HepG2 (cell line): ENCODE measurements at regions not wholly inside any gene's neighbourhood (a gene's known extent, or its start where the extent isn't known, plus 50 kb on each side); places are given as distances from the start of the nearest gene placed in this dataset.

Experiments used
- ATAC-seq: fragments of 200-7000 bp; cut with Tn5 transposase; 3 replicates; pipeline ENCODE4 v1.9.1; 2020; ENCODE audit warnings: mild to moderate bottlenecking, moderate library complexity
- BruUV-seq: library from RNA; stranded (reverse); fragments of 400-500 nt; replicated peaks from 2 replicates; lab custom pipeline; 2021; lab: Mats Ljungman, UMichigan
- CTCF ChIA-PET: fragments of 300-600 bp; formaldehyde crosslinking; extraction: SDS; loops from one replicate; lab custom pipeline; 2021; ENCODE audit warnings: low total read pairs, inconsistent platforms, low intra/inter-chr PET ratio; lab: Yijun Ruan, JAX
- POLR2A ChIA-PET: fragments of 350-600 bp; sonication (Branson Sonifier 250); formaldehyde crosslinking; loops from one replicate; lab custom pipeline; 2020; ENCODE audit warnings: antibody characterized with exemption, inconsistent platforms; lab: Yijun Ruan, JAX
- DNase-seq: peaks from one replicate; pipeline ENCODE4 v3.0.0-alpha.2; 2015; ENCODE audit warnings: low spot score
- FAIRE-seq: peaks from 3 replicates; lab custom pipeline; 2011; peaks lifted over from hg19 to GRCh38; lab: Jason Lieb, UNC
- H2AFZ ChIP-seq: one replicate; pipeline ENCODE4 v1.6.1; 2011; ENCODE audit warnings: low read length, inconsistent platforms
- H3K27ac ChIP-seq: fragments of 300-600 bp; 3 replicates; pipeline ENCODE4 v1.8.0; 2011; ENCODE audit warnings: mixed run types, mild to moderate bottlenecking, mixed read lengths, low read length, inconsistent platforms; ENCODE audit not compliant: insufficient read depth; ENCODE audit errors: extremely low read length
- H3K27me3 ChIP-seq, 2 experiments: fragments of 200-600 bp in 1 of 2; 2 replicates in 1 of 2; 3 replicates in 1 of 2; pipeline versions ENCODE4 v1.6.0 to v1.8.0; 2011; ENCODE audit warnings: low read length in 2 of 2, mild to moderate bottlenecking in 2 of 2, moderate library complexity in 2 of 2, inconsistent platforms in 1 of 2; ENCODE audit not compliant: insufficient read depth in 2 of 2, control insufficient read depth in 1 of 2
- H3K36me3 ChIP-seq, 2 experiments: fragments of 200-600 bp in 1 of 2; replicated peaks in 1 of 2; 2 replicates in 1 of 2; 3 replicates in 1 of 2; pipeline versions ENCODE4 v1.5.1 to v1.8.0; 2011; ENCODE audit warnings: low read length in 2 of 2, inconsistent platforms in 1 of 2; ENCODE audit not compliant: insufficient read depth in 2 of 2, control insufficient read depth in 1 of 2
- H3K4me1 ChIP-seq: 2 replicates; pipeline ENCODE4 v1.5.1; 2012; ENCODE audit warnings: low read length, inconsistent platforms; ENCODE audit not compliant: insufficient read depth
- H3K4me2 ChIP-seq: 2 replicates; pipeline ENCODE4 v1.6.0; 2011; ENCODE audit warnings: low read depth, low read length, inconsistent platforms
- H3K4me3 ChIP-seq, 3 experiments: fragments of 200-600 bp in 1 of 3; sonication (generic), shearing (Covaris generic) in 1 of 3; replicated peaks in 1 of 3; 2 replicates each; pipeline ENCODE4 v1.5.1; 2011 to 2016; ENCODE audit warnings: low read length in 3 of 3, inconsistent platforms in 2 of 3, low read depth in 2 of 3, mild to moderate bottlenecking in 2 of 3, control low read depth in 1 of 3, mixed read lengths in 1 of 3; ENCODE audit not compliant: insufficient read depth in 1 of 3
- H3K79me2 ChIP-seq: one replicate; pipeline ENCODE4 v1.6.1; 2011; ENCODE audit warnings: low read length, inconsistent platforms; ENCODE audit not compliant: insufficient read depth
- H3K9ac ChIP-seq: 2 replicates; pipeline ENCODE4 v1.6.0; 2011; ENCODE audit warnings: mild to moderate bottlenecking, low read depth, low read length, inconsistent platforms; ENCODE audit not compliant: insufficient read depth
- H3K9me3 ChIP-seq: 2 replicates; pipeline ENCODE4 v1.5.1; 2012; ENCODE audit warnings: mild to moderate bottlenecking, low read length
- H4K20me1 ChIP-seq: 2 replicates; pipeline ENCODE4 v1.6.0; 2011; ENCODE audit warnings: inconsistent platforms, mild to moderate bottlenecking, low read length, moderate library complexity; ENCODE audit not compliant: insufficient read depth
- ATF7-NPFF ChIP-seq: sonication (generic); formaldehyde crosslinking; IDR thresholded peaks from 2 replicates; pipeline ENCODE4 v1.8.1; 2023; ENCODE audit warnings: mild to moderate bottlenecking, low read depth, missing genetic modification reagents, moderate library complexity
- DR1 ChIP-seq: sonication (generic); formaldehyde crosslinking; IDR thresholded peaks from 2 replicates; pipeline ENCODE4 v1.8.0; 2021; ENCODE audit warnings: mild to moderate bottlenecking, missing genetic modification reagents, inconsistent platforms
- EZH2 ChIP-seq: conservative IDR thresholded peaks from 2 replicates; pipeline ENCODE4 v1.6.1; 2012; ENCODE audit warnings: mild to moderate bottlenecking, low read depth, low read length, moderate library complexity
- GZF1 ChIP-seq: sonication (generic); formaldehyde crosslinking; IDR thresholded peaks from 2 replicates; pipeline ENCODE4 v1.5.1; 2020; ENCODE audit warnings: mild to moderate bottlenecking, missing genetic modification reagents
- HIC2 ChIP-seq: sonication (generic); formaldehyde crosslinking; IDR thresholded peaks from 2 replicates; pipeline ENCODE4 v1.9.0; 2022; ENCODE audit warnings: low read depth, missing genetic modification reagents
- THAP9 ChIP-seq: sonication (generic); formaldehyde crosslinking; IDR thresholded peaks from 2 replicates; pipeline ENCODE4; 2020; ENCODE audit warnings: missing genetic modification reagents, mild to moderate bottlenecking, borderline replicate concordance
- ZBTB4 ChIP-seq: sonication (generic); formaldehyde crosslinking; IDR thresholded peaks from 2 replicates; pipeline ENCODE4 v1.4.0; 2020; ENCODE audit warnings: missing genetic modification reagents, mild to moderate bottlenecking, borderline replicate concordance
- ZNF326 ChIP-seq: sonication (generic); formaldehyde crosslinking; IDR thresholded peaks from 2 replicates; pipeline ENCODE4 v1.4.0; 2020; ENCODE audit warnings: missing genetic modification reagents, borderline replicate concordance
- ZNF329 ChIP-seq: sonication (generic); formaldehyde crosslinking; IDR thresholded peaks from 2 replicates; pipeline ENCODE4 v1.9.0; 2021; ENCODE audit warnings: low read depth, mild to moderate bottlenecking, missing genetic modification reagents
- ZNF382 ChIP-seq: sonication (generic); formaldehyde crosslinking; IDR thresholded peaks from 2 replicates; pipeline ENCODE4 v1.5.0; 2020; ENCODE audit warnings: missing genetic modification reagents, mild to moderate bottlenecking, borderline replicate concordance
- ZNF761 ChIP-seq: sonication (generic); formaldehyde crosslinking; conservative IDR thresholded peaks from 2 replicates; pipeline ENCODE4 v1.4.0; 2020; ENCODE audit warnings: mild to moderate bottlenecking, missing genetic modification reagents
- ZUFSP ChIP-seq: sonication (generic); formaldehyde crosslinking; IDR thresholded peaks from 2 replicates; pipeline ENCODE4 v1.9.0; 2021; ENCODE audit warnings: missing genetic modification reagents, mild to moderate bottlenecking, borderline replicate concordance
- WGBS: methylation state at CpG from one replicate; pipeline ENCODE4 v1.1.6; 2017; ENCODE audit warnings: low lambda C conversion rate; 5-methylcytosine and 5-hydroxymethylcytosine counted together
- in situ Hi-C: cut with HindIII; loops from 2 replicates; pipeline ENCODE4 v1.10.0; 2017; ENCODE audit warnings: low pct_unique_long_range_greater_than_20kb; ENCODE audit not compliant: extremely low pct_ligation_motif_present
- intact Hi-C: fragments of 100-400 bp; cut with micrococcal nuclease; formaldehyde crosslinking; loops from one replicate; pipeline ENCODE4 v1.10.0; 2022; ENCODE audit not compliant: unreplicated experiment

GRCh38 chr3:70608434-70608833 lies 296.0 kb upstream of the MDFIC2 start (continued):
- no peak for TF ChIP-seq ZNF329 (CRISPR knock-in tag)
- TF ChIP-seq ZBTB4 (CRISPR knock-in tag) = no peak
- no peak for TF ChIP-seq ZNF382

- under 1% methylated on average over 4 of the region's 4 CpGs for WGBS
- ChIA-PET CTCF (no interaction called here), POLR2A (no interaction called here)
- TF ChIP-seq EZH2 (no peak), DR1 (no peak), ZNF761 (no peak), GZF1 (no peak), ZNF326 (CRISPR knock-in tag) (no peak), HIC2 (CRISPR knock-in tag) (no peak), THAP9 (CRISPR knock-in tag) (no peak), ZUFSP (no peak), ATF7-NPFF (CRISPR knock-in tag) (no peak)
These were observed 295.0 kb upstream of the MDFIC2 start for GRCh38 chr3:70607469-70607868.

More at GRCh38 chr3:70607469-70607868, 295.0 kb upstream of the MDFIC2 start:
- Histone ChIP-seq H4K20me1 (no peaks in the 10 kb centered on the region), H3K4me3 (no peak overlapping the region), H3K4me2 (no peak overlapping the region), H3K9ac (no peak overlapping the region), H3K27me3 (no peaks in the 10 kb centered on the region), H3K79me2 (no peaks in the 10 kb centered on the region), H3K4me1 (no peaks in the 10 kb centered on the region), H3K36me3 (no peaks in the 10 kb centered on the region), H3K27ac (no peak overlapping the region), H2AFZ (no peak overlapping the region), H3K9me3 (no peaks in the 10 kb centered on the region)
- no peak for FAIRE-seq
- intact Hi-C loops (no loop called here), in situ Hi-C loops (no loop called here)
- ATAC-seq = no peak
- BruUV-seq = no TSS peak
- DNase-seq = no peak
